OCI-LY1 (cell line): ENCODE measurements at regions not wholly inside any gene's neighbourhood (a gene's known extent, or its start where the extent isn't known, plus 50 kb on each side); places are given as distances from the start of the nearest gene placed in this dataset.

Experiments
- EZH2 ChIP-seq: fragments of 200-600 bp; sonication (generic), shearing (Covaris generic); IDR thresholded peaks from 2 replicates; pipeline ENCODE4 v1.8.0; 2017; ENCODE audit warnings: borderline replicate concordance, mixed run types, mild to moderate bottlenecking, antibody characterized with exemption, low read length, moderate library complexity, mixed read lengths
- TF ChIP-seq, protein P1 (sequence below): fragments of 200-600 bp; sonication (generic), shearing (Covaris generic); IDR thresholded peaks from 2 replicates; pipeline ENCODE4 v1.5.1; 2017; ENCODE audit warnings: mild to moderate bottlenecking, antibody characterized with exemption, low read length, moderate library complexity, mixed read lengths

DNA sequence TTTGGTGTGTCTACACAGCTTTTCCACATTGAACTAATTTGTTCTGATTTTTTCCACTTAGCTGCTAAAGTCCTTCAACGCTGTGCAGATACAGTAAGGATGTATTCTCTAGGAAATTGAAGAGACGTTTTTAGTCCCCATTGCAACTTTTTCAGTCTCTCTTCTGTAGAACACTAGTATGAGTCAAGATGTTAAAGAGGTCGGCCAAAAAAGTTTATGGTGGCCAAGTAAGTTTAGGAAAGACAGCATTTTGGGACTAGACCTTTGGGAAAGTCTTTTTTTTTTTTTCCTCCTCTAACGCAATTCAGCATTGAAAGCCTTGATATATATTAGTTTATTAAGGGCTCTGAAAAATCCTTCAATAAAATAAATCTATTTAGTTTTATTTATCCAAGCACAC lies 243.5 kb upstream of the FBXL7 start:
- TF ChIP-seq, protein P1, sequence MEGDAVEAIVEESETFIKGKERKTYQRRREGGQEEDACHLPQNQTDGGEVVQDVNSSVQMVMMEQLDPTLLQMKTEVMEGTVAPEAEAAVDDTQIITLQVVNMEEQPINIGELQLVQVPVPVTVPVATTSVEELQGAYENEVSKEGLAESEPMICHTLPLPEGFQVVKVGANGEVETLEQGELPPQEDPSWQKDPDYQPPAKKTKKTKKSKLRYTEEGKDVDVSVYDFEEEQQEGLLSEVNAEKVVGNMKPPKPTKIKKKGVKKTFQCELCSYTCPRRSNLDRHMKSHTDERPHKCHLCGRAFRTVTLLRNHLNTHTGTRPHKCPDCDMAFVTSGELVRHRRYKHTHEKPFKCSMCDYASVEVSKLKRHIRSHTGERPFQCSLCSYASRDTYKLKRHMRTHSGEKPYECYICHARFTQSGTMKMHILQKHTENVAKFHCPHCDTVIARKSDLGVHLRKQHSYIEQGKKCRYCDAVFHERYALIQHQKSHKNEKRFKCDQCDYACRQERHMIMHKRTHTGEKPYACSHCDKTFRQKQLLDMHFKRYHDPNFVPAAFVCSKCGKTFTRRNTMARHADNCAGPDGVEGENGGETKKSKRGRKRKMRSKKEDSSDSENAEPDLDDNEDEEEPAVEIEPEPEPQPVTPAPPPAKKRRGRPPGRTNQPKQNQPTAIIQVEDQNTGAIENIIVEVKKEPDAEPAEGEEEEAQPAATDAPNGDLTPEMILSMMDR, result no peak
- TF ChIP-seq EZH2, result no peak
